DOHH2 (cell line): ENCODE measurements at regions not wholly inside any gene's neighbourhood (a gene's known extent, or its start where the extent isn't known, plus 50 kb on each side); places are given as distances from the start of the nearest gene placed in this dataset.
"Not testable (repeated sequence)": the region's sequence is repeated elsewhere in the genome, so short reads cannot be mapped to it uniquely, and the experiment has no call there.

Experiments used
- H3F3A ChIP-seq: fragments of 200-600 bp; sonication (generic), shearing (Covaris generic); 2 replicates; pipeline ENCODE4 v1.6.0; 2016; ENCODE audit warnings: antibody characterized with exemption, mild to moderate bottlenecking; ENCODE audit not compliant: control insufficient read depth, insufficient read depth
- H3K27ac ChIP-seq: fragments of 200-600 bp; sonication (generic); 2 replicates; pipeline ENCODE4 v1.5.1; 2014; ENCODE audit warnings: low read depth, mild to moderate bottlenecking, low read length, moderate library complexity
- H3K27me3 ChIP-seq: fragments of 200-600 bp; sonication (generic); 2 replicates; pipeline ENCODE4 v1.6.1; 2014; ENCODE audit warnings: mild to moderate bottlenecking, low read length, mixed read lengths; ENCODE audit not compliant: control insufficient read depth
- H3K36me3 ChIP-seq: fragments of 200-600 bp; sonication (generic); 2 replicates; pipeline ENCODE4 v1.6.1; 2014; ENCODE audit warnings: mild to moderate bottlenecking, low read length, moderate library complexity, mixed read lengths; ENCODE audit not compliant: control insufficient read depth
- H3K4me1 ChIP-seq: fragments of 200-600 bp; sonication (generic); 2 replicates; pipeline ENCODE4 v1.6.1; 2014; ENCODE audit warnings: mild to moderate bottlenecking, low read length, mixed read lengths; ENCODE audit not compliant: control insufficient read depth
- H3K4me2 ChIP-seq: fragments of 200-600 bp; sonication (generic); 2 replicates; pipeline ENCODE4 v1.6.0; 2014; ENCODE audit warnings: mild to moderate bottlenecking, low read length, moderate library complexity
- H3K4me3 ChIP-seq: fragments of 200-600 bp; sonication (generic); 2 replicates; pipeline ENCODE4 v1.5.1; 2014; ENCODE audit warnings: mild to moderate bottlenecking, low read length, mixed read lengths
- H3K79me2 ChIP-seq: fragments of 200-600 bp; sonication (generic); 2 replicates; pipeline ENCODE4 v1.6.1; 2014; ENCODE audit warnings: mild to moderate bottlenecking, low read length, mixed read lengths; ENCODE audit not compliant: control insufficient read depth
- H3K9me2 ChIP-seq: fragments of 200-600 bp; sonication (generic); replicated peaks from 2 replicates; pipeline ENCODE4 v1.6.1; 2014; ENCODE audit warnings: mild to moderate bottlenecking, low read length, mixed read lengths; ENCODE audit not compliant: control insufficient read depth
- H3K9me3 ChIP-seq: fragments of 200-600 bp; sonication (generic); 2 replicates; pipeline ENCODE4 v1.6.1; 2014; ENCODE audit warnings: antibody characterized with exemption, low read length, mixed read lengths; ENCODE audit not compliant: control insufficient read depth, insufficient read depth
- H4K20me1 ChIP-seq: fragments of 200-600 bp; sonication (generic); 2 replicates; pipeline ENCODE4 v1.6.0; 2014; ENCODE audit warnings: low read depth, mild to moderate bottlenecking, antibody characterized with exemption, low read length, moderate library complexity; ENCODE audit not compliant: control insufficient read depth, insufficient read depth
- EZH2phosphoT487 ChIP-seq: fragments of 200-600 bp; sonication (generic); IDR thresholded peaks from 2 replicates; pipeline ENCODE4 v1.6.1; 2017; ENCODE audit warnings: borderline replicate concordance, mild to moderate bottlenecking, antibody characterized with exemption, low read length, moderate library complexity, mixed read lengths
- TF ChIP-seq, protein P1 (sequence below): fragments of 200-600 bp; sonication (generic); IDR thresholded peaks from one replicate; pipeline ENCODE4 v1.5.1; 2014; ENCODE audit warnings: antibody characterized with exemption, mild to moderate bottlenecking, low read depth, low read length; ENCODE audit not compliant: poor library complexity, severe bottlenecking

DNA sequence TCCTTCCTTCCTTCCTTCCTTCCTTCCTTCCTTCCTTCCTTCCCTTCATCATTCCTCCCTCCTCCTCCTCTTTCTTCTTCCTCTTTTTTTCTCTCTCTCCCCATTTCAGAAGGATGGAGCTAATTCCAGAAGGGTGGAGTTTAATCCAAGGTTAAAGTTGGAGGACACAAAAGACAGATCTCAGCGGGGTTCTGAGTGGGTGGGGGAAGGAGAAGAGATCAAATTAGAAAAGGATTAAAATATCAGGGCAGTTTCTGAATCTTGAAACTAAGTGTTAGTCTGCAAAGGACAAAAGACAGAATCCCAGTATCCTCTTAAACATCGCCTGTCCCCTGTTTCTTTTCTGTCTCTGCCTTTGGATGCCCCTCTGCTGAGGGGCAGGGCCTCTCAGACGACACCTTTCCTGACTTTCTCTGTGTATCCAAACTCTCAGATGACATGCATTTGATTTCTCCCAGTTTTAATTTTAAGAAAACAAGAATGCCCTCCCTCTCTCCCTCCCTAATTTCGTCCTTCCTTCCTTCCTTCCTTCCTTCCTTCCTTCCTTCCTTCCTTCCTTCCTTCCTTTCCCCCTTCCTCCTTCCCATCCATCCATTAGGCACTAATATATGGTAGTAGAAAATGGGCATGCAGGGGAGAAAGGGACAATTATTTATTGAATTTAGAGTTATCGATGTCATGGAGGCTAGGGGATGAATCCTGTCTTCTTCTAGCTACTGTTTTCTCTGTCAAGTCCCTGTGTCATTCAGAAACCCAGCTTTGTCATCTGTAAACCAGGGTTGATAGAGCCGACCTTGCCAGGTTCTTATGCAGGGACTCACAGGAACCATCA is 269.1 kb downstream of the VRK1 start:
- no peaks in the 10 kb centered on the region for H3K36me3 ChIP-seq
- H3K27ac ChIP-seq: no peak overlapping the region
- no peaks in the 10 kb centered on the region for H3K9me2 ChIP-seq
- TF ChIP-seq EZH2phosphoT487: no peak
- TF ChIP-seq, protein P1, sequence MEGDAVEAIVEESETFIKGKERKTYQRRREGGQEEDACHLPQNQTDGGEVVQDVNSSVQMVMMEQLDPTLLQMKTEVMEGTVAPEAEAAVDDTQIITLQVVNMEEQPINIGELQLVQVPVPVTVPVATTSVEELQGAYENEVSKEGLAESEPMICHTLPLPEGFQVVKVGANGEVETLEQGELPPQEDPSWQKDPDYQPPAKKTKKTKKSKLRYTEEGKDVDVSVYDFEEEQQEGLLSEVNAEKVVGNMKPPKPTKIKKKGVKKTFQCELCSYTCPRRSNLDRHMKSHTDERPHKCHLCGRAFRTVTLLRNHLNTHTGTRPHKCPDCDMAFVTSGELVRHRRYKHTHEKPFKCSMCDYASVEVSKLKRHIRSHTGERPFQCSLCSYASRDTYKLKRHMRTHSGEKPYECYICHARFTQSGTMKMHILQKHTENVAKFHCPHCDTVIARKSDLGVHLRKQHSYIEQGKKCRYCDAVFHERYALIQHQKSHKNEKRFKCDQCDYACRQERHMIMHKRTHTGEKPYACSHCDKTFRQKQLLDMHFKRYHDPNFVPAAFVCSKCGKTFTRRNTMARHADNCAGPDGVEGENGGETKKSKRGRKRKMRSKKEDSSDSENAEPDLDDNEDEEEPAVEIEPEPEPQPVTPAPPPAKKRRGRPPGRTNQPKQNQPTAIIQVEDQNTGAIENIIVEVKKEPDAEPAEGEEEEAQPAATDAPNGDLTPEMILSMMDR: no peak
- H3K4me3 ChIP-seq: no peak overlapping the region
- H3K79me2 ChIP-seq: no peaks in the 10 kb centered on the region
- H3K9me3 ChIP-seq: no peaks in the 10 kb centered on the region
- H3F3A ChIP-seq: no peaks in the 10 kb centered on the region
- no peaks in the 10 kb centered on the region for H3K4me1 ChIP-seq
- no peaks in the 10 kb centered on the region for H4K20me1 ChIP-seq
- no peaks in the 10 kb centered on the region for H3K27me3 ChIP-seq
- no peak overlapping the region for H3K4me2 ChIP-seq

DNA sequence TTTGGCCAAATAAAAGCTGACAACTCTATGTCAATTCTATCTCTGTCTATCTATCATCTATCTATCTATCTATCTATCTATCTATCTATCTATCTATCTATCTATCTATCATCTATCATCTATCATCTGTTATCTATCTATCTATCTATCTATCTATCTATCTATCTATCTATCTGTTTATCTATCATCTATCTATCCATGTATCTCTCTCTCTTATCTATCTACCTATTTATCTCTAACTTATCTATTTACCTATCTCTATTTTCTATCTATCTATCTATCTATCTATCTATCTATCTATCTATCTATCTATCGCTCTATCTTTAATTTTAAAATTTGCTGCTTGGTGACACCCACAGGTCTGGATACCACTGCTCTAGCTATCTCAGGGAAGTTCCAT is 271.1 kb downstream of the VRK1 start:
- H3K9me2 ChIP-seq, H3K9me3 ChIP-seq, H3K4me1 ChIP-seq, H3K36me3 ChIP-seq, H3K27me3 ChIP-seq, H3K79me2 ChIP-seq, H4K20me1 ChIP-seq, H3F3A ChIP-seq, H3K27ac ChIP-seq, H3K4me2 ChIP-seq, H3K4me3 ChIP-seq: not testable (repeated sequence)

DNA sequence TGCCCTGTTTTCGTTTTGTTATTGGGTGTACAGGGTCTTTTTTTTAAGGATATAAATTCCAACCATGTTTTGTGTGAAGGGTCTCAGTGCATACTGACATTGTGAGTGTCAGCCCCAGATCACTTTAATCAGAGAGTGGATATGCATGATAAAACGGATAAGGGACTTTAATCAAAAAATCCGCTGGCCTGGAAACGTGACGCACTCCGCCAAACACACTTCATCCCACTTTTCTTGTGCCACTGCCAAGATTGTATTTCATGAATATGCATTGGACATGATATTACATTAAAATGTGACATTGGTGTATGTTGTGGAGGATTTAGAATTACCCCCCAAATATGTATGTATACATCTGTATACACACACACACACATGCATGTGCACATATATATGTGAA is 273.1 kb downstream of the VRK1 start:
- Histone ChIP-seq H3K27me3 (no peaks in the 10 kb centered on the region), H3K4me3 (no peak overlapping the region), H3K36me3 (no peaks in the 10 kb centered on the region), H3K79me2 (no peaks in the 10 kb centered on the region), H3F3A (no peaks in the 10 kb centered on the region), H3K4me1 (no peaks in the 10 kb centered on the region), H3K27ac (no peak overlapping the region), H3K9me3 (no peaks in the 10 kb centered on the region), H4K20me1 (no peaks in the 10 kb centered on the region), H3K9me2 (no peaks in the 10 kb centered on the region), H3K4me2 (no peak overlapping the region)
- TF ChIP-seq, protein P1: no peak
- TF ChIP-seq EZH2phosphoT487: no peak

DNA sequence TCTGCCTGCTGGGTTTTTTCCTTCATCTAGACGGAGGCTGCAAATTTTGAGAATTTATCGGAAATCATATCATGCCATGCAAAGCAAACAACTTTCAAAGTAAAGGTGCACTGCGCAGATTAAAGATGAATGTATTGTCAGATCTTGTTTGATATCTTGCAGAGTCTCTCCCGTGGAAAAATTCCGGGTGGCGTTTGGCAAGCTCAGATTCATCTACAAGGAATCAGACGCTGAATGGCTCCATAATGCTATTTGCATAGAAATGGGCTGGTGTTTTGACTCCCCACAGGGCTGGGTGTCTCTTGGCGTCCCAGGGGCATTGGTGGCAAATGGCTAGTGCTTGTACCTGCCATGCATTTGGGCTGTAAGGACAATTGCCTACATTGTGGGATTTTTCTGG is 274.0 kb downstream of the VRK1 start:
- H3K4me2 ChIP-seq: no peak overlapping the region

More for the DNA sequence above, 274.0 kb downstream of the VRK1 start:
- no peaks in the 10 kb centered on the region for H4K20me1 ChIP-seq
- no peaks in the 10 kb centered on the region for H3K9me2 ChIP-seq
- H3K79me2 ChIP-seq: no peaks in the 10 kb centered on the region
- H3K27ac ChIP-seq: no peak overlapping the region
- TF ChIP-seq, protein P1: no peak
- no peak for TF ChIP-seq EZH2phosphoT487
- H3K4me3 ChIP-seq: no peak overlapping the region
- H3K4me1 ChIP-seq: no peaks in the 10 kb centered on the region
- H3K27me3 ChIP-seq: no peaks in the 10 kb centered on the region
- H3K9me3 ChIP-seq: no peaks in the 10 kb centered on the region
- no peaks in the 10 kb centered on the region for H3F3A ChIP-seq
- no peaks in the 10 kb centered on the region for H3K36me3 ChIP-seq
